BE2C (cell line): ENCODE measurements at regions not wholly inside any gene's neighbourhood (a gene's known extent, or its start where the extent isn't known, plus 50 kb on each side); places are given as distances from the start of the nearest gene placed in this dataset.

Source experiments
- DNase-seq: peaks from one replicate; pipeline ENCODE4 v3.0.0-alpha.2; 2020
- H3K27me3 ChIP-seq: fragments of 250-450 bp; sonication (Bioruptor Pico); 2 replicates; pipeline ENCODE4 v1.5.1; 2020; ENCODE audit warnings: mild to moderate bottlenecking
- H3K36me3 ChIP-seq: fragments of 250-450 bp; sonication (Bioruptor Pico); 2 replicates; pipeline ENCODE4 v1.5.1; 2020; ENCODE audit warnings: mild to moderate bottlenecking
- H3K4me1 ChIP-seq: fragments of 250-450 bp; sonication (Bioruptor Pico); 2 replicates; pipeline ENCODE4 v1.5.1; 2020
- H3K4me3 ChIP-seq: 2 replicates; pipeline ENCODE4 v1.5.1; 2011; ENCODE audit warnings: low read depth, low read length
- H3K9me3 ChIP-seq: fragments of 250-450 bp; sonication (Bioruptor Pico); 2 replicates; pipeline ENCODE4 v1.5.1; 2020
- CTCF ChIP-seq: IDR thresholded peaks from 2 replicates; pipeline ENCODE4 v1.5.1; 2012; ENCODE audit warnings: mild to moderate bottlenecking, low read depth, low read length

GRCh38 chr5:2532809-2533208, 218.7 kb downstream of the IRX2 start:
- Histone ChIP-seq H3K4me1 (no peaks in the 10 kb centered on the region), H3K36me3 (no peaks in the 10 kb centered on the region), H3K27me3 (no peaks in the 10 kb centered on the region), H3K4me3 (no peak overlapping the region), H3K9me3 (no peaks in the 10 kb centered on the region)
- no peak for TF ChIP-seq CTCF
- no peak for DNase-seq

GRCh38 chr5:2531318-2531717, 220.2 kb downstream of the IRX2 start:
- Histone ChIP-seq H3K36me3 (no peaks in the 10 kb centered on the region), H3K4me1 (no peaks in the 10 kb centered on the region), H3K4me3 (no peak overlapping the region), H3K27me3 (no peaks in the 10 kb centered on the region), H3K9me3 (no peaks in the 10 kb centered on the region)
- TF ChIP-seq CTCF: no peak
- no peak for DNase-seq

GRCh38 chr5:2530609-2531008, 220.9 kb downstream of the IRX2 start:
- no peak for TF ChIP-seq CTCF
- Histone ChIP-seq H3K27me3 (no peaks in the 10 kb centered on the region), H3K4me3 (no peak overlapping the region), H3K9me3 (no peaks in the 10 kb centered on the region), H3K4me1 (no peaks in the 10 kb centered on the region), H3K36me3 (no peaks in the 10 kb centered on the region)
- DNase-seq: no peak

- H3K27me3 ChIP-seq: no peaks in the 10 kb centered on the region
- H3K4me3 ChIP-seq: no peak overlapping the region
- no peak for DNase-seq
- no peaks in the 10 kb centered on the region for H3K9me3 ChIP-seq
- no peaks in the 10 kb centered on the region for H3K4me1 ChIP-seq
- no peak for TF ChIP-seq CTCF
- H3K36me3 ChIP-seq: no peaks in the 10 kb centered on the region
Measured at GRCh38 chr5:2529371-2530092, 221.9 kb downstream of the IRX2 start.

- Histone ChIP-seq H3K4me3 (no peak overlapping the region), H3K27me3 (no peaks in the 10 kb centered on the region), H3K9me3 (no peaks in the 10 kb centered on the region), H3K4me1 (no peaks in the 10 kb centered on the region), H3K36me3 (no peaks in the 10 kb centered on the region)
- TF ChIP-seq CTCF: no peak
- no peak for DNase-seq
Measured at GRCh38 chr5:2525351-2525750, 226.1 kb downstream of the IRX2 start.

- Histone ChIP-seq H3K27me3 (no peaks in the 10 kb centered on the region), H3K9me3 (no peaks in the 10 kb centered on the region), H3K4me3 (no peak overlapping the region), H3K36me3 (no peaks in the 10 kb centered on the region), H3K4me1 (no peaks in the 10 kb centered on the region)
- no peak for DNase-seq
- no peak for TF ChIP-seq CTCF
Measured at GRCh38 chr5:2524620-2525019, 226.9 kb downstream of the IRX2 start.
